GM21515 (cell line): ENCODE measurements at regions not wholly inside any gene's neighbourhood (a gene's known extent, or its start where the extent isn't known, plus 50 kb on each side); places are given as distances from the start of the nearest gene placed in this dataset.
A peak's percentile ranks its signal among the peaks of the same experiment; 100 is the strongest.

ENCODE experiments used
- ATAC-seq: cut with Tn5 transposase; IDR thresholded peaks from one replicate; pipeline ENCODE4 v1.9.1; 2021; ENCODE audit not compliant: unreplicated experiment

- ATAC-seq, result no peak
Observed at GRCh38 chr9:18331808-18332209, 142.1 kb upstream of the ADAMTSL1 start.

GRCh38 chr9:18333157-18333556 is 140.8 kb upstream of the ADAMTSL1 start:
- ATAC-seq, result no peak

- no peak for ATAC-seq
Observed at GRCh38 chr9:18335825-18336224, 138.1 kb upstream of the ADAMTSL1 start.

GRCh38 chr9:18338042-18338441 is 135.9 kb upstream of the ADAMTSL1 start:
- ATAC-seq, result no peak

- no peak for ATAC-seq
Observed at GRCh38 chr9:18343784-18344183, 130.2 kb upstream of the ADAMTSL1 start.

- ATAC-seq, result no peak
Observed at GRCh38 chr9:18346745-18347144, 127.2 kb upstream of the ADAMTSL1 start.

GRCh38 chr9:18347386-18348082 is 126.4 kb upstream of the ADAMTSL1 start:
- no peak for ATAC-seq

GRCh38 chr9:18348083-18348475 is 125.9 kb upstream of the ADAMTSL1 start:
- no peak for ATAC-seq

- no peak for ATAC-seq
Observed at GRCh38 chr9:18349530-18349929, 124.4 kb upstream of the ADAMTSL1 start.

GRCh38 chr9:18350036-18350435 is 123.9 kb upstream of the ADAMTSL1 start:
- no peak for ATAC-seq

- ATAC-seq, result no peak
Observed at GRCh38 chr9:18350995-18351595, 122.9 kb upstream of the ADAMTSL1 start.

GRCh38 chr9:18352711-18353110 is 121.2 kb upstream of the ADAMTSL1 start:
- ATAC-seq, result no peak

GRCh38 chr9:18353473-18353872 is 120.5 kb upstream of the ADAMTSL1 start:
- no peak for ATAC-seq

GRCh38 chr9:18357321-18357720 is 116.6 kb upstream of the ADAMTSL1 start:
- ATAC-seq, result no peak

- no peak for ATAC-seq
Observed at GRCh38 chr9:18358325-18358724, 115.6 kb upstream of the ADAMTSL1 start.

- no peak for ATAC-seq
Observed at GRCh38 chr9:18359335-18359734, 114.6 kb upstream of the ADAMTSL1 start.

GRCh38 chr9:18360005-18360404 is 113.9 kb upstream of the ADAMTSL1 start:
- no peak for ATAC-seq

- ATAC-seq, result no peak
Observed at GRCh38 chr9:18361646-18362045, 112.3 kb upstream of the ADAMTSL1 start.

- ATAC-seq, result no peak
Observed at GRCh38 chr9:18362166-18362565, 111.8 kb upstream of the ADAMTSL1 start.

- peak; percentile 56 for ATAC-seq
Observed at GRCh38 chr9:18362901-18363685, 110.9 kb upstream of the ADAMTSL1 start.

GRCh38 chr9:18365651-18366050 is 108.3 kb upstream of the ADAMTSL1 start:
- no peak for ATAC-seq

GRCh38 chr9:18366184-18366583 is 107.8 kb upstream of the ADAMTSL1 start:
- ATAC-seq, result peak; percentile 68
